GM03348 (cell line): ENCODE measurements at regions not wholly inside any gene's neighbourhood (a gene's known extent, or its start where the extent isn't known, plus 50 kb on each side); places are given as distances from the start of the nearest gene placed in this dataset.

ENCODE experiments used
- DNase-seq: peaks from one replicate; pipeline ENCODE4 v3.0.0; 2012; ENCODE audit warnings: low spot score

- DNase-seq, result no peak
Measured at GRCh38 chrX:39915081-39915480, 182.7 kb downstream of the BCOR start.

- no peak for DNase-seq
Measured at GRCh38 chrX:39915596-39915995, 182.2 kb downstream of the BCOR start.

GRCh38 chrX:39921838-39922237 is 175.9 kb downstream of the BCOR start:
- DNase-seq, result no peak

- DNase-seq, result no peak
Measured at GRCh38 chrX:39922488-39922887, 175.3 kb downstream of the BCOR start.

- no peak for DNase-seq
Measured at GRCh38 chrX:39922926-39923325, 174.8 kb downstream of the BCOR start.

- no peak for DNase-seq
Measured at GRCh38 chrX:39927380-39927779, 170.4 kb downstream of the BCOR start.

- no peak for DNase-seq
Measured at GRCh38 chrX:39928704-39929378, 168.9 kb downstream of the BCOR start.

GRCh38 chrX:39929379-39930025 is 168.3 kb downstream of the BCOR start:
- no peak for DNase-seq

GRCh38 chrX:39930786-39931528 is 166.8 kb downstream of the BCOR start:
- DNase-seq, result no peak

- DNase-seq, result peak; percentile 34
Measured at GRCh38 chrX:39931529-39932282, 166.1 kb downstream of the BCOR start.

GRCh38 chrX:39935411-39936064 is 162.2 kb downstream of the BCOR start:
- DNase-seq, result no peak

- DNase-seq, result no peak
Measured at GRCh38 chrX:39936886-39937770, 160.6 kb downstream of the BCOR start.

- no peak for DNase-seq
Measured at GRCh38 chrX:39938466-39938865, 159.3 kb downstream of the BCOR start.

GRCh38 chrX:39939678-39940077 is 158.1 kb downstream of the BCOR start:
- no peak for DNase-seq

GRCh38 chrX:39941332-39941920 is 156.3 kb downstream of the BCOR start:
- no peak for DNase-seq

GRCh38 chrX:39944416-39944815 is 153.3 kb downstream of the BCOR start:
- DNase-seq, result no peak

GRCh38 chrX:39945709-39946108 is 152.0 kb downstream of the BCOR start:
- DNase-seq, result no peak

GRCh38 chrX:39946822-39947221 is 150.9 kb downstream of the BCOR start:
- DNase-seq, result peak; percentile 60

- no peak for DNase-seq
Measured at GRCh38 chrX:39948582-39948981, 149.2 kb downstream of the BCOR start.

- peak; percentile 15 for DNase-seq
Measured at GRCh38 chrX:39950018-39950688, 147.6 kb downstream of the BCOR start.
